GM12878 (cell line): ENCODE measurements at regions not wholly inside any gene's neighbourhood (a gene's known extent, or its start where the extent isn't known, plus 50 kb on each side); places are given as distances from the start of the nearest gene placed in this dataset.

ENCODE experiments used
- ATAC-seq: fragments of 200-7000 bp; cut with Tn5 transposase; 3 replicates; pipeline ENCODE4 v1.9.1; 2020; ENCODE audit warnings: mild to moderate bottlenecking, moderate library complexity
- BruUV-seq: library from RNA; stranded (reverse); fragments of 400-500 nt; replicated peaks from 2 replicates; lab custom pipeline; 2021; lab: Mats Ljungman, UMichigan
- CTCF ChIA-PET: fragments of 300-600 bp; sonication (Branson Sonifier 250); formaldehyde crosslinking; extraction: SDS; loops from one replicate; lab custom pipeline; 2021; ENCODE audit warnings: inconsistent platforms; lab: Yijun Ruan, JAX
- POLR2A ChIA-PET: fragments of 350-600 bp; formaldehyde crosslinking; extraction: SDS; loops from one replicate; lab custom pipeline; 2021; ENCODE audit warnings: inconsistent platforms; lab: Charles Lee
- RAD21 ChIA-PET: fragments of 300-600 bp; sonication (Branson Sonifier 250); formaldehyde crosslinking; loops from one replicate; lab custom pipeline; 2023; ENCODE audit warnings: antibody characterized with exemption; ENCODE audit not compliant: unreplicated experiment; lab: Charles Lee
- SMC1A ChIA-PET: fragments of 300-600 bp; sonication (Branson Sonifier 250); formaldehyde crosslinking; loops from one replicate; lab custom pipeline; 2023; ENCODE audit not compliant: unreplicated experiment, uncharacterized antibody; lab: Charles Lee
- DNase-seq: peaks from one replicate; pipeline ENCODE4 v3.0.0-alpha.2; 2011; ENCODE audit warnings: low read depth, low spot score
- FAIRE-seq: peaks from 3 replicates; lab custom pipeline; 2011; peaks lifted over from hg19 to GRCh38; lab: Jason Lieb, UNC
- H2AFZ ChIP-seq: 2 replicates; pipeline ENCODE4 v1.6.0; 2011; ENCODE audit warnings: low read depth, low read length, control low read depth; ENCODE audit not compliant: control insufficient read depth
- H3K27ac ChIP-seq: 2 replicates; pipeline ENCODE4 v1.5.1; 2011; ENCODE audit warnings: control low read depth; ENCODE audit not compliant: control insufficient read depth, insufficient read depth
- H3K27me3 ChIP-seq, 2 experiments: replicated peaks in 1 of 2; 2 replicates each; pipeline versions ENCODE4 v1.6.0 to v1.6.1; 2011; ENCODE audit warnings: low read length in 1 of 2; ENCODE audit not compliant: control insufficient read depth in 2 of 2, insufficient read depth in 2 of 2
- H3K36me3 ChIP-seq, 2 experiments: 2 replicates each; pipeline ENCODE4 v1.5.1; 2011; ENCODE audit warnings: low read length in 1 of 2; ENCODE audit not compliant: control insufficient read depth in 2 of 2, insufficient read depth in 2 of 2
- H3K4me1 ChIP-seq: 2 replicates; pipeline ENCODE4 v1.6.1; 2011; ENCODE audit warnings: mild to moderate bottlenecking, low read length, moderate library complexity, mixed read lengths; ENCODE audit not compliant: control insufficient read depth, insufficient read depth
- H3K4me2 ChIP-seq: 2 replicates; pipeline ENCODE4 v1.6.0; 2011; ENCODE audit warnings: control low read depth; ENCODE audit not compliant: control insufficient read depth, insufficient read depth
- H3K4me3 ChIP-seq: fragments of 200-600 bp; sonication (generic); 2 replicates; pipeline ENCODE4 v1.5.1; 2016
- H3K79me2 ChIP-seq: 2 replicates; pipeline ENCODE4 v1.6.0; 2011; ENCODE audit warnings: low read length; ENCODE audit not compliant: control insufficient read depth, insufficient read depth
- H3K9ac ChIP-seq: 2 replicates; pipeline ENCODE4 v1.8.0; 2011; ENCODE audit warnings: low read length, control low read depth, mixed read lengths; ENCODE audit not compliant: control insufficient read depth, insufficient read depth
- H3K9me3 ChIP-seq: replicated peaks from 3 replicates; pipeline ENCODE4 v1.5.1; 2011; ENCODE audit warnings: mild to moderate bottlenecking, low read length; ENCODE audit not compliant: control insufficient read depth, insufficient read depth
- H4K20me1 ChIP-seq: 2 replicates; pipeline ENCODE4 v1.6.0; 2011; ENCODE audit not compliant: control insufficient read depth, insufficient read depth
- BCL3 ChIP-seq: IDR thresholded peaks from 2 replicates; pipeline ENCODE4 v1.6.1; 2011; ENCODE audit warnings: borderline replicate concordance, low read depth, mild to moderate bottlenecking, moderate library complexity, low read length; ENCODE audit not compliant: insufficient read depth, poor library complexity, severe bottlenecking
- CREM ChIP-seq: IDR thresholded peaks from 2 replicates; pipeline ENCODE4 v1.6.1; 2014; ENCODE audit warnings: antibody characterized with exemption, low read depth
- CUX1 ChIP-seq: IDR thresholded peaks from 2 replicates; pipeline ENCODE4 v1.6.1; 2012; ENCODE audit warnings: improper control_type of control experiment, low read depth, low read length; ENCODE audit not compliant: insufficient replicate concordance
- HDAC6 ChIP-seq: fragments of 200-600 bp; sonication (generic); IDR thresholded peaks from one replicate; pipeline ENCODE4 v1.8.0; 2017; ENCODE audit warnings: antibody characterized with exemption; ENCODE audit not compliant: unreplicated experiment
- YBX1 ChIP-seq: fragments of 450-650 bp; IDR thresholded peaks from 2 replicates; pipeline ENCODE4 v1.6.1; 2016; ENCODE audit warnings: antibody characterized with exemption
- WGBS: methylation state at CpG from one replicate; pipeline ENCODE4 v1.1.6; 2016; ENCODE audit warnings: low lambda C conversion rate; ENCODE audit not compliant: insufficient replicate concordance, insufficient coverage; ENCODE audit errors: missing lambda C conversion rate; 5-methylcytosine and 5-hydroxymethylcytosine counted together
- in situ Hi-C: fragments of 300-500 bp; cut with MboI; formaldehyde crosslinking; loops from 9 replicates; pipeline ENCODE4 v1.14.3; 2018; ENCODE audit warnings: mixed read lengths
- intact Hi-C: fragments of 100-400 bp; cut with micrococcal nuclease; formaldehyde crosslinking; loops from one replicate; pipeline ENCODE4 v1.14.2; 2022; ENCODE audit not compliant: unreplicated experiment

DNA sequence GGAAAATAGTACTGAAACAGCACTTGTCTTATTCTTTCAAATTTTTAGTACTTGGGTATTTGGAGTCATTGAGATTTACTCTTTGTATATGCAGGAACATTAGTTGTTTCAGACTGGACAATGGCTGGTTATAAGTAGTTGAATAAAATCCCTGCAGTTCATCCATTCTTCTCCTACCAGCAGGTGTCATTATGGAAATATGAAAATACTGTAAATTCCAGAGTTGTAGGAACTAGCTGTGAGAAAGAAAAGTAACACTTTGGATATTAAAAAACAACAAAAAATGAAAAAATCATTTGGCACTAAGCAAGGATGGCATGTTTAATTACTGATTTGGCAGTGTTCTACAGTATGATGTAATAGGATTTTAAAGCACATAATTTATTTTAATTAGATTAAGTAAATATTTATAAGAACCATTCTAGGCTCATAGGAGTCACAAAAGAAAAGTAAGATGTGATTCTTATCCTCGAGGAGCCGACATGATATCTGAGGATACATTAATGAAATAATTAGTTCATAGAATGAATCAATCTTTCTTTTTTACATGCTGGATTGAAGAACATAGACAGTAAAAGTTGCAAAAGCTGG lies 155.3 kb downstream of the KCNRG start:
- FAIRE-seq = no peak
- Histone ChIP-seq H4K20me1 (no peaks in the 10 kb centered on the region), H3K4me3 (no peak overlapping the region), H3K27me3 (no peaks in the 10 kb centered on the region; a peak in 1 of 4 replicates), H3K4me2 (no peak overlapping the region), H2AFZ (no peak overlapping the region), H3K9me3 (no peaks in the 10 kb centered on the region; the same call in 2 of the 3 replicates), H3K9ac (no peak overlapping the region), H3K27ac (no peak overlapping the region), H3K79me2 (no peaks in the 10 kb centered on the region), H3K4me1 (no peaks in the 10 kb centered on the region), H3K36me3 (no peaks in the 10 kb centered on the region)
- CTCF ChIA-PET = interaction anchor here (1.0 kb wide), 1 partner anchor 9 kb away, joined by 3 read pairs; no protein-coding TSS in a partner anchor
- no peak for ATAC-seq
- RAD21 ChIA-PET = no interaction called here
- WGBS = 50% methylated on average over 2 of the region's 2 CpGs
- BruUV-seq = no TSS peak
- DNase-seq = no peak
- in situ Hi-C loops = no loop called here
- POLR2A ChIA-PET = no interaction called here
- intact Hi-C loops = no loop called here
- SMC1A ChIA-PET = no interaction called here
- TF ChIP-seq CREM (no peak), CUX1 (no peak), YBX1 (no peak), HDAC6 (no peak), BCL3 (no peak)
